DOHH2 (cell line): ENCODE measurements at regions not wholly inside any gene's neighbourhood (a gene's known extent, or its start where the extent isn't known, plus 50 kb on each side); places are given as distances from the start of the nearest gene placed in this dataset.
"Not testable (repeated sequence)": the region's sequence is repeated elsewhere in the genome, so short reads cannot be mapped to it uniquely, and the experiment has no call there.

Source experiments
- H3F3A ChIP-seq: fragments of 200-600 bp; sonication (generic), shearing (Covaris generic); 2 replicates; pipeline ENCODE4 v1.6.0; 2016; ENCODE audit warnings: antibody characterized with exemption, mild to moderate bottlenecking; ENCODE audit not compliant: control insufficient read depth, insufficient read depth
- H3K27ac ChIP-seq: fragments of 200-600 bp; sonication (generic); 2 replicates; pipeline ENCODE4 v1.5.1; 2014; ENCODE audit warnings: low read depth, mild to moderate bottlenecking, low read length, moderate library complexity
- H3K27me3 ChIP-seq: fragments of 200-600 bp; sonication (generic); 2 replicates; pipeline ENCODE4 v1.6.1; 2014; ENCODE audit warnings: mild to moderate bottlenecking, low read length, mixed read lengths; ENCODE audit not compliant: control insufficient read depth
- H3K36me3 ChIP-seq: fragments of 200-600 bp; sonication (generic); 2 replicates; pipeline ENCODE4 v1.6.1; 2014; ENCODE audit warnings: mild to moderate bottlenecking, low read length, moderate library complexity, mixed read lengths; ENCODE audit not compliant: control insufficient read depth
- H3K4me1 ChIP-seq: fragments of 200-600 bp; sonication (generic); 2 replicates; pipeline ENCODE4 v1.6.1; 2014; ENCODE audit warnings: mild to moderate bottlenecking, low read length, mixed read lengths; ENCODE audit not compliant: control insufficient read depth
- H3K4me2 ChIP-seq: fragments of 200-600 bp; sonication (generic); 2 replicates; pipeline ENCODE4 v1.6.0; 2014; ENCODE audit warnings: mild to moderate bottlenecking, low read length, moderate library complexity
- H3K4me3 ChIP-seq: fragments of 200-600 bp; sonication (generic); 2 replicates; pipeline ENCODE4 v1.5.1; 2014; ENCODE audit warnings: mild to moderate bottlenecking, low read length, mixed read lengths
- H3K79me2 ChIP-seq: fragments of 200-600 bp; sonication (generic); 2 replicates; pipeline ENCODE4 v1.6.1; 2014; ENCODE audit warnings: mild to moderate bottlenecking, low read length, mixed read lengths; ENCODE audit not compliant: control insufficient read depth
- H3K9me2 ChIP-seq: fragments of 200-600 bp; sonication (generic); replicated peaks from 2 replicates; pipeline ENCODE4 v1.6.1; 2014; ENCODE audit warnings: mild to moderate bottlenecking, low read length, mixed read lengths; ENCODE audit not compliant: control insufficient read depth
- H3K9me3 ChIP-seq: fragments of 200-600 bp; sonication (generic); 2 replicates; pipeline ENCODE4 v1.6.1; 2014; ENCODE audit warnings: antibody characterized with exemption, low read length, mixed read lengths; ENCODE audit not compliant: control insufficient read depth, insufficient read depth
- H4K20me1 ChIP-seq: fragments of 200-600 bp; sonication (generic); 2 replicates; pipeline ENCODE4 v1.6.0; 2014; ENCODE audit warnings: low read depth, mild to moderate bottlenecking, antibody characterized with exemption, low read length, moderate library complexity; ENCODE audit not compliant: control insufficient read depth, insufficient read depth
- EZH2phosphoT487 ChIP-seq: fragments of 200-600 bp; sonication (generic); IDR thresholded peaks from 2 replicates; pipeline ENCODE4 v1.6.1; 2017; ENCODE audit warnings: borderline replicate concordance, mild to moderate bottlenecking, antibody characterized with exemption, low read length, moderate library complexity, mixed read lengths
- TF ChIP-seq, protein P1 (sequence below): fragments of 200-600 bp; sonication (generic); IDR thresholded peaks from one replicate; pipeline ENCODE4 v1.5.1; 2014; ENCODE audit warnings: antibody characterized with exemption, mild to moderate bottlenecking, low read depth, low read length; ENCODE audit not compliant: poor library complexity, severe bottlenecking

DNA sequence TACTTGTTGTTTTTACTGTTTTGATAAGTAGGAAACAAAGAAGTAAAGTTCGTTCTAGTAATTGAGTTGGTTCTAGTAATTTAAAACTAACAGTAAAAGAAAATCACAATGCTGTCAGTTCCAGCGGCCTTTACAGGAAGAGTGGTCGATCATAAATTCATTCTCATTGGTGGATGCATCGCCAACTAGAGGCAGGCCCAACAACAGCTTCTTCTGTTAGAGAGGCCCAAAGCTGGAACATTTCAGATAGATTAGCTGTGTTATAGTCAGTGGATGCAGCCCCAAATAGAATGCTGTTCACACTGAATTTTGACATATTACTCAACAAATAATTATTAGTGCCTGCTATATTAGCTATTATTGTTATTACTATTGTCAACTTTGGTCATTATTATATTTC is 80.8 kb downstream of the ARRDC3 start:
- no peaks in the 10 kb centered on the region for H3K36me3 ChIP-seq
- no peaks in the 10 kb centered on the region for H3K79me2 ChIP-seq
- no peak overlapping the region for H3K4me3 ChIP-seq
- no peaks in the 10 kb centered on the region for H4K20me1 ChIP-seq
- H3K27ac ChIP-seq, result no peak overlapping the region
- H3K4me2 ChIP-seq, result no peak overlapping the region
- H3K4me1 ChIP-seq, result no peaks in the 10 kb centered on the region
- H3K9me3 ChIP-seq, result no peaks in the 10 kb centered on the region
- TF ChIP-seq, protein P1, sequence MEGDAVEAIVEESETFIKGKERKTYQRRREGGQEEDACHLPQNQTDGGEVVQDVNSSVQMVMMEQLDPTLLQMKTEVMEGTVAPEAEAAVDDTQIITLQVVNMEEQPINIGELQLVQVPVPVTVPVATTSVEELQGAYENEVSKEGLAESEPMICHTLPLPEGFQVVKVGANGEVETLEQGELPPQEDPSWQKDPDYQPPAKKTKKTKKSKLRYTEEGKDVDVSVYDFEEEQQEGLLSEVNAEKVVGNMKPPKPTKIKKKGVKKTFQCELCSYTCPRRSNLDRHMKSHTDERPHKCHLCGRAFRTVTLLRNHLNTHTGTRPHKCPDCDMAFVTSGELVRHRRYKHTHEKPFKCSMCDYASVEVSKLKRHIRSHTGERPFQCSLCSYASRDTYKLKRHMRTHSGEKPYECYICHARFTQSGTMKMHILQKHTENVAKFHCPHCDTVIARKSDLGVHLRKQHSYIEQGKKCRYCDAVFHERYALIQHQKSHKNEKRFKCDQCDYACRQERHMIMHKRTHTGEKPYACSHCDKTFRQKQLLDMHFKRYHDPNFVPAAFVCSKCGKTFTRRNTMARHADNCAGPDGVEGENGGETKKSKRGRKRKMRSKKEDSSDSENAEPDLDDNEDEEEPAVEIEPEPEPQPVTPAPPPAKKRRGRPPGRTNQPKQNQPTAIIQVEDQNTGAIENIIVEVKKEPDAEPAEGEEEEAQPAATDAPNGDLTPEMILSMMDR, result peak; percentile 14
- TF ChIP-seq EZH2phosphoT487, result no peak
- H3F3A ChIP-seq, result no peaks in the 10 kb centered on the region
- H3K27me3 ChIP-seq, result no peaks in the 10 kb centered on the region
- no peaks in the 10 kb centered on the region for H3K9me2 ChIP-seq

DNA sequence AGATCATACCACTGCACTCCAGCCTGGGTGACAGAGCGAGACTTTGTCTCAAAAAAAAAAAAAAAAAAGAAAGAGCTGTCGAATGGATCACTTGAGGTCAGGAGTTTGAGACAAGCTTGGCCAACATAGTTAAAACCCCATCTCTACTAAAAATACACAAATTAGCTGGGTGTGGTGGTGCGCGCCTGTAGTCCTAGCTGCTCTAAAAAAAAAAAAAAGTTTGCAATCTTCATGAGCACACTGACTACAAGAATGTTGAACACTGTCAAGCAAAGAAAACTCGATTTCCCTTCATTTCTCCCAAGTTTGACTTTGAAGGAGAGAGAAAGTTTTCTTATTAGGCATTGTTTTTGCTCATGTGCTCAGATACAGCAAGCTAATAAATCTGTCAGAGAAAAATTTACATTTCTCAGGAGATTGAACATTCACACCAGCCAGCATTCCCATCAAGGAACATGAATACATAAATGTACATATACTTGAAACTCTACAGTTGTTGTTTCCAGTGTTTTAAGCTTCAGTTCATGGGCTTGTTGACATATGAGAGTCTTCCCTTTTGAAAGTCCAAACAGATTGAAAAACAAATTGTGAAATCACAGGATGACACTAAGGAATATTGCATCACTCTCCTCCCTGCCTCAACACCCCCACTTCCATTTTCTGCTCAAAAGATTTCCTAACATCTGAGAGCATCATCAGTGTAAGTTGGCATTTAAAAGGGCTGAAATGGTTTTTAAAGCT is 81.8 kb downstream of the ARRDC3 start:
- no peak overlapping the region for H3K4me3 ChIP-seq
- H3K79me2 ChIP-seq, result no peaks in the 10 kb centered on the region
- H4K20me1 ChIP-seq, result no peaks in the 10 kb centered on the region
- no peaks in the 10 kb centered on the region for H3K9me2 ChIP-seq
- H3K4me2 ChIP-seq, result no peak overlapping the region
- no peaks in the 10 kb centered on the region for H3F3A ChIP-seq
- no peaks in the 10 kb centered on the region for H3K36me3 ChIP-seq
- TF ChIP-seq EZH2phosphoT487, result no peak
- H3K27ac ChIP-seq, result no peak overlapping the region
- H3K27me3 ChIP-seq, result 0 out of 2 replicates have a peak, but pooled peaks cover 3% of the 10 kb centered on the region
- no peaks in the 10 kb centered on the region for H3K4me1 ChIP-seq
- no peaks in the 10 kb centered on the region for H3K9me3 ChIP-seq

DNA sequence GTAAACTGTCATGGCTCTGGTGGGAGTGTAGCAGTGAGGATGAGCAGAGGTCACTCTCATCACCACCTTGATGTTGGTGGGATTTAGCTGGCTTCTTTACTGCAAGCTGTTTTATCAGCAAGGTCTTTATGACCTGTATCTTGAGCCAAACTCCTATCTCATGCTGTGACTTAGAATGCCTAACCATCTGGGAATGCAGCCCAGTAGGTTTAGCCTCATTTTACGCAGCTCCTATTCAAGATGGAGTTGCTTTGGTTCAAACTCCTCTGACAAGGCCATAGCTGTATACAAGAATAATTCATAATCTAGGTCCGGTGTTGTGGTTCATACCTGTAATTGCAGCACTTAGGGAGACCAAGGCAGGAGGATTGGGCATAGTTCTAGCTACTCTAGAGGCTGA is 85.1 kb downstream of the ARRDC3 start:
- no peaks in the 10 kb centered on the region for H3F3A ChIP-seq
- no peak overlapping the region for H3K27ac ChIP-seq
- no peak overlapping the region for H3K4me2 ChIP-seq
- H3K36me3 ChIP-seq, result no peaks in the 10 kb centered on the region
- no peaks in the 10 kb centered on the region for H3K4me1 ChIP-seq
- TF ChIP-seq EZH2phosphoT487, result no peak
- TF ChIP-seq, protein P1, result no peak
- no peaks in the 10 kb centered on the region for H3K79me2 ChIP-seq
- H4K20me1 ChIP-seq, result no peaks in the 10 kb centered on the region
- H3K9me3 ChIP-seq, result no peaks in the 10 kb centered on the region
- peaks cover 6% of the 10 kb centered on the region; the same call in 1 of the 2 replicates for H3K27me3 ChIP-seq
- no peaks in the 10 kb centered on the region for H3K9me2 ChIP-seq
- no peak overlapping the region for H3K4me3 ChIP-seq

DNA sequence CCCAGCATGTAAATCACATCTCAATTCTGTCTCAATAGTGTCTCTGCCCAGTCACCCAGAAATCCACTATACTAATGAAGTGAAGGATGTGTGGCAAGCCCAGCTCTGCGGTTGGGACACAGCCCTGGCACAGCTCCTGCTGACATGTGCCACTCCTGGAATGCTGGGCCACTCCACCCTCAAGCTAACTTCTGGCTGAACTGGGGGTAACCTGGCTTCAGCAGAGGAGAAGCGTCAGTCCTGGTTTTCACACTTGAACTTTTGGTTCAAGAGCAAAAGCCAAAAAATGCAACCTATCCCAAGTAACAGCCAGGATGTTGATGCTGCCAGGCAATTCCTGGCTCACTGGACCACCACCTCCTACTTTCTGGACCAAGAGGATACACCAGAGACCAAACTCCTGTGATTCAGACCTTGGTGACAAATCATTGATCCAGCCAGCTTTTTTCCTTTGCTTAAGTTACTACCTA is 86.4 kb downstream of the ARRDC3 start:
- Histone ChIP-seq H3K4me2 (no peak overlapping the region), H3K36me3 (no peaks in the 10 kb centered on the region), H3K27ac (no peak overlapping the region), H3K27me3 (peaks cover 6% of the 10 kb centered on the region; the same call in 1 of the 2 replicates), H3K4me1 (no peaks in the 10 kb centered on the region), H3K79me2 (no peaks in the 10 kb centered on the region), H3K9me3 (no peaks in the 10 kb centered on the region), H3F3A (no peaks in the 10 kb centered on the region), H3K4me3 (no peak overlapping the region), H4K20me1 (no peaks in the 10 kb centered on the region), H3K9me2 (no peaks in the 10 kb centered on the region)
- no peak for TF ChIP-seq EZH2phosphoT487
- TF ChIP-seq, protein P1, result no peak

DNA sequence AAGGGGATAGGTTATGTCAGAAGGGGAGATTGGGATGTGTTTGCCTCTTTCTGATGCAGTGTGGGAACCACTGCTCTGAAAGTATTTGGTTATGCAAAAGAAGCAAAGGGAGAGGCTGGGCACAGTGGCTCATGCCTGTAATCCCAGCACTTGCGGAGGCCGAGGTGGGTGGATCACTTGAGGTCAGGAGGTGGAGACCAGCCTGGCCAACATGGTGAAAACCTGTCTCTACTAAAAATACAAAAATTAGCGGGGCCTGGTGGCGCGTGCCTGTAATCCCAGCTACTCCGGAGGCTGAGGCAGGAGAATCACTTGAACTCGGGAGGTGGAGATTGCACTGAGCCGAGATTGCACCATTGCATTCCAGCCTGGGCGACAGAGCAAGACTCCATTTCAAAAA is 87.0 kb downstream of the ARRDC3 start:
- not testable (repeated sequence) for H3K27ac ChIP-seq, H3K9me2 ChIP-seq, H3K4me2 ChIP-seq, H4K20me1 ChIP-seq, H3K9me3 ChIP-seq, H3K4me3 ChIP-seq, H3K36me3 ChIP-seq, H3K79me2 ChIP-seq, H3K4me1 ChIP-seq, H3F3A ChIP-seq, H3K27me3 ChIP-seq
